ENCODE measurements at regions not wholly inside any gene's neighbourhood (a gene's known extent, or its start where the extent isn't known, plus 50 kb on each side); places are given as distances from the start of the nearest gene placed in this dataset.

GRCh38 chr13:40456397-40456953, 210.0 kb downstream of the FOXO1 start:
- DNase-seq (ENCODE audit: low read depth), result no peak

GRCh38 chr13:40456979-40457553, 209.4 kb downstream of the FOXO1 start:
- no peak for DNase-seq (ENCODE audit: low read depth)

GRCh38 chr13:40457929-40458719, 208.3 kb downstream of the FOXO1 start:
- DNase-seq (ENCODE audit: low read depth), result no peak

- DNase-seq (ENCODE audit: low read depth), result no peak
Observed at GRCh38 chr13:40458720-40458990, 207.8 kb downstream of the FOXO1 start.

GRCh38 chr13:40460116-40460515, 206.3 kb downstream of the FOXO1 start:
- no peak for DNase-seq (ENCODE audit: low read depth)

- no peak for DNase-seq (ENCODE audit: low read depth)
Observed at GRCh38 chr13:40464337-40465014, 202.0 kb downstream of the FOXO1 start.

- DNase-seq (ENCODE audit: low read depth), result no peak
Observed at GRCh38 chr13:40465015-40465390, 201.4 kb downstream of the FOXO1 start.

- no peak for DNase-seq (ENCODE audit: low read depth)
Observed at GRCh38 chr13:40466272-40466671, 200.2 kb downstream of the FOXO1 start.

GRCh38 chr13:40468227-40468838, 198.1 kb downstream of the FOXO1 start:
- DNase-seq (ENCODE audit: low read depth), result no peak

- DNase-seq (ENCODE audit: low read depth), result no peak
Observed at GRCh38 chr13:40469581-40470310, 196.7 kb downstream of the FOXO1 start.

GRCh38 chr13:40470660-40471059, 195.8 kb downstream of the FOXO1 start:
- no peak for DNase-seq (ENCODE audit: low read depth)

GRCh38 chr13:40471076-40471475, 195.4 kb downstream of the FOXO1 start:
- DNase-seq (ENCODE audit: low read depth), result no peak

- DNase-seq (ENCODE audit: low read depth), result no peak
Observed at GRCh38 chr13:40471911-40472310, 194.5 kb downstream of the FOXO1 start.

- DNase-seq (ENCODE audit: low read depth), result no peak
Observed at GRCh38 chr13:40472427-40473220, 193.8 kb downstream of the FOXO1 start.

GRCh38 chr13:40475617-40476016, 190.8 kb downstream of the FOXO1 start:
- DNase-seq (ENCODE audit: low read depth), result no peak

GRCh38 chr13:40476175-40476958, 190.1 kb downstream of the FOXO1 start:
- DNase-seq (ENCODE audit: low read depth), result no peak

GRCh38 chr13:40477623-40478608, 188.5 kb downstream of the FOXO1 start:
- DNase-seq (ENCODE audit: low read depth), result no peak

GRCh38 chr13:40478775-40479174, 187.7 kb downstream of the FOXO1 start:
- DNase-seq (ENCODE audit: low read depth), result no peak

GRCh38 chr13:40479196-40479845, 187.1 kb downstream of the FOXO1 start:
- no peak for DNase-seq (ENCODE audit: low read depth)
